ENCODE measurements at regions not wholly inside any gene's neighbourhood (a gene's known extent, or its start where the extent isn't known, plus 50 kb on each side); places are given as distances from the start of the nearest gene placed in this dataset.
"Not testable (repeated sequence)": the region's sequence is repeated elsewhere in the genome, so short reads cannot be mapped to it uniquely, and the experiment has no call there.

DNA sequence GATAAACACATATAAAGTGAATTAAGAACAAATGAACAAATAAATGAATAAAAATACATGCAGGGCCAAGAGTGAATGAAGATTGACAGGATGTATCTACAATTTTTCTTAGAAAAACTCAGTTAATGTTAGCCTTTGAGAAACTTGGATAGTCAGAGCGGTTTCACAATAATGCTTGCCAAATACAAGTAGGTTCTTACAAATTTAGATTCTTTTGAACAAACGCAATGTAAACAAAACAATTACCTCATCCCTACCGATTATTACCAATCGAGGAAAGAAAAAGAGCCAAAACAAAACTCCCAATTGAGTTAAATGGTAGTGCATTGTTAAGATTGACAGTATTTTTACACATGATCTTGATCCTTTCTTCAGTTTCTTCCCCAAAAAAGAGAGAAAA lies 176.9 kb upstream of the DEPDC1 start:
- DNase-seq (ENCODE audit: low spot score), result no peak

DNA sequence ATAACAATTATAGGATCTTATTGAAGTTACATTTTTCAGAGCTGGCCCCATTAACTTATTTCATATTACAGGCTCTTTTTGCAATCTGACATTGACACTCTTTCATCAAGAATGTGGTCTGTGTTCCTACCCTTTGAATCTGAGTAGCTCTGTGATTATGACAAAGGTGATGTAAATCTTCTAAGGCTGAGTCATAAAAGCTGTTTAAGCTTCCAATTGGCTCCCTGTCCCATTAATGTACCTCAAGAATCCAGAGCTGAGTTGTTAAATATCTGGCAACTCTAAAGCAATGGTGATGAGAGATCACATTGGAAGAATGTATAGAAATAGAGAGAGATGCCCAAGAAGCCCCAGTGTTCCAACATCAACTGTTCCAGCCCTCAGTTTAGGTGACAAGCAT lies 178.5 kb upstream of the DEPDC1 start:
- DNase-seq (ENCODE audit: low spot score), result no peak

DNA sequence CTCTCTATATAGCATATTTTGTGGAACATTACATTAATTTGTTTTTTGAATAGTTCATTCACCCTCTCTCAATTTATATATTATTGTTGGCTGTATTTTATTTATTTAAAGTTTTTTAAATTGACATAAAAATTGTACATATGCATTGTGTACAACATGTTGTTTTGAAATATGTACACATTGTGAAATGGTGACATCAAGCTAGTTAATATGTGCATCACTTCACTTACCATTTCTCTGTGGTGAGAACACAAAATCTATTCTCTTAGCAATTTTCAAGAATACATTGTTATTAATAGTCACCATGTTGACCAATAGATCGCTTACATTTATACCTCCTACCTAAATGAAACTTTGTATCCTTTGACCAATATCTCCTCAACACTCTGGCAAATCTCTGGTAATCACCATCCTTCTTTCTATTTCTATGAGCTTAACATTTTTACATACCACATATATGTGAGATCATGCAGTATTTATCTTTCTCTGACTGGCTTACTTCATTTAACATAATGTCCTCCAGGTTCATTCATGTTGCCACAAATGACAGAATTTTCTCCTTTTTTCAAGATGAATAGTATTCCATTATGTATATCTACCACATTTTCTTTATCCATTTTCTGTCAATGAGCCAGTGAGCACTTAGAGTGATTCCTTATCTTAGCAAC lies 180.9 kb upstream of the DEPDC1 start:
- DNase-seq (ENCODE audit: low spot score), result no peak

DNA sequence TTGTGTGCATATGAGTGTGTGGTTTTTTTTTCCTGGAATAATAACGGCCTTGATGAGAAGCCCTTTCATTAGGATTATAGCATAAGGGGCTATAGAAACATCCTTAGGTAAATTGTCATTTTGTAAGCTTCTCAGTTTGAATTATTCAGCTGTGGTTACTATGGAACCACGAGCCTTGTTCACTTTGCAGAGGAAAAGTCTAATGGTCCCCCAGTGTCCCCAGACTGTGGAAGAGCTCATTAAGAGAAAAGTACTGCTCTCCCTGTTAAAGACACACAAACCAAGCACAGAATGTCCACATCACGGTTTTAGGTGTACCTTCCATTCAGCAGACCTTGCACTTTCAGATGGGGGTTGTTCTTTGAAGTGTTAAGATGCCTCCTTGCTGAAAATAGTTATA lies 199.3 kb upstream of the DEPDC1 start:
- no peak for DNase-seq (ENCODE audit: low spot score)

DNA sequence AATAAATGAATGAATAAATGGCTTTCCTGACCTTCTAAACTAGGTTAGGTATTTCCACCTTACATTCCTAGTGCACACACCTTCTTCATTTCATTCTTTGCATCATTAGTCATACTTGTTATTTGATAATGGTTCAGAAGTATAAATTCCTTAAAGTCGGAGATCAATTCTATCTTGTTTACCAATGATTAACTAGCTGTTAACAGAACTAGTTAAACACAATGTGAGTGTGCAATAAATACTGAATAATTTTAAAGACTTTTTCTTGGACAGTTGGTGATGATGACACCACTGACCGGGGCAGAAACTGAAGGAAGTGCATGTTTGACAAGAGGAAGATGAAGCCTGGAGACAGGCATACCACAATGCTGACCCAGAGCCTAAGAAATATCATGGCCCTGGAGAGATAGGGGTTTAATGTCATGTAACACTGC lies 207.1 kb upstream of the DEPDC1 start:
- DNase-seq (ENCODE audit: low spot score), result peak; percentile 37

DNA sequence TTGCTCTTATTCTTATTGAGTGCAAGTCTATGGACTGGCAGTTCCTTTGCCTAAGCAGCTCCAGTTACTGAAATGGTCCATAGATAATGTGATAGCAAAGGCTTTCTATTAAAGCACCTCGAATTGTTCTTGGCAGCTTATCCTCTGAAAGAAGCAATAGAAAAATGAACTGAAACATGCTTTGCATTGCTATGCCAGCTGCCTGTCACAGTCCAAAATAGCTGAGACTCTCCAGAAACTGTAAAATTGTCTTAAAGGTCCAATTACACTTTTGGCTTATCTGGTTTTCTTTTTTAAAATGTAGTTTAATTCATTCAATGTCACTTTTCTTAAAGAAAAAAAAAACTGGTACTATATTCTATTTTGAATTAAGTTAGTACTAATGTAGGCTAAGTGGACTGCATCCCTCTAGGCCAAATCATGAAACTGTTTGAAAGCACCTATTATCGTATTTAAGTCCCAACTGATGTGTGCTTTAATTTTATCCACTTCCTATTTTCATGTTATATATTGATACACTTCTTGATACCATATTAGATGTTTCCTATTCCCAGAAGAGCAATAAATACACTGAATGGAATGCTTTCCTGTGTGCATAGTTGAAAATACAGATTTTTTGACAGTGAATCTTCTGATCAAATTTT lies 208.0 kb upstream of the DEPDC1 start:
- no peak for DNase-seq (ENCODE audit: low spot score)

DNA sequence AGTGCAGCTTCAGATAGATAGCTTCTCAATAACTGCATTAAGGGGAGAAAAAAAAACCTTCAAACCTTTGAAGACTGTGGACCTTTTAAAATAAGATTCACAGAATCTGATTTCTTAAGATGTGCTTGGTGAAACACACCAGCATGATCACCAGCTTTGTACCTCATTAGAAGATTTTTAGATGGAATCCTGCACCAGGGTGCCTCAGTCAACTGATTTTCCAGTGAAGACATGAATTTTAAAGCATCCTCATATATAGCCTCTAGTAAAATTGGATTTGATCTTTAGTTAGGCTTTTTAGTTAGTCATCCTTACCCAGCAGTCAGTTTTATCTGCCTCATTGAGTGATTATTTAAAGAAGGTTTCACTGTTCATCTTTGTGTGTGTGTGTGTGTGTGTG lies 208.6 kb upstream of the DEPDC1 start:
- no peak for DNase-seq (ENCODE audit: low spot score)

DNA sequence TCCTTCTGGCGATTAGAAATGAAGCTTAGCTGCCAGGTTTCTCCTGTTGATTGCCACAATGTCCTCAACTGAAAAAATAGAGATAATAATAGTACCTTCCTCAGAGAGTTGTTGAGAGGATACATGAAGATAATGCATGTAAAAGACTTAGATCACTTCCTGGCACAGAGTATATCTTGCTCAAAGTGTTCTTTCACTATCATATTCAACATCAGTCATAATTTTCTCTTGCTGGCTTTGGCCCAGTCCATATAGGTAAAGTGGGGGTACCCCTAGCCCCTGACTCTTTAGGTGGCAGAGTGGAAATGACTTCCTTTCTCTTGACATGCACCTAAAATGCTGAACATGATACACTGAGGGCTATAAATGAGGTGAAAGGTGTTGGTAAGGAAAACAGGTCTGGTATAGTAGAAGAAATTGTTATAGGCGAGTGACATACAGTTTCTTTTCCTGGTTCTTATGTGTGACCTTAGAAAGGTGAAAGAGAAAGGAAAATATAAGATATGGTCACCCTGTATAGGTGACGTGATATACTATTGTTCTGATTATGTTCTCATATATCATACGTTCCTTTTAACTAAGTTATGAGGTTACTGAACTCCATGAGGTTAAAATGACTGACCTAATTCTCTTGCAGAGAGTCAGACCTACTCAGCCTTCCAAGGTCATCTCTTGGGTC lies 209.9 kb upstream of the DEPDC1 start:
- no peak for DNase-seq (ENCODE audit: low spot score)

DNA sequence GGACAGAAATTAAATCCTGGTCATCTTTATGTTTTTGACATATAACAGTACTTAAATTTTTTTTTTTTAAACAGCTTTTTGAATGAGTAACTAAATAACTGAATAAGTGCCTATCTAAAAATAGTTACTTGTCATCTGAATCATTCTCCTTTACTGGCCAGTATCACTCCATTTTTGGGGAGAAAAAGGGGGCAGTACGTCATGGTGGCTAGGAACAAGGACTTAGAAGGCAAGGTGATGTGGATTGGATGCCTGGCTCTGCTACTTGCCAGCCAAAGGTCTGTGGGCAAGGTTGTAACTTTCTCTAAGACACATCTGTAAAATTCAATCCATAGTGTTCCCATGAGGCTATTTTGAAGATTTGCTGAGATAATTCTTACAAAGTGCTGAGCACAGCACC lies 220.4 kb upstream of the DEPDC1 start:
- DNase-seq (ENCODE audit: low spot score), result no peak

DNA sequence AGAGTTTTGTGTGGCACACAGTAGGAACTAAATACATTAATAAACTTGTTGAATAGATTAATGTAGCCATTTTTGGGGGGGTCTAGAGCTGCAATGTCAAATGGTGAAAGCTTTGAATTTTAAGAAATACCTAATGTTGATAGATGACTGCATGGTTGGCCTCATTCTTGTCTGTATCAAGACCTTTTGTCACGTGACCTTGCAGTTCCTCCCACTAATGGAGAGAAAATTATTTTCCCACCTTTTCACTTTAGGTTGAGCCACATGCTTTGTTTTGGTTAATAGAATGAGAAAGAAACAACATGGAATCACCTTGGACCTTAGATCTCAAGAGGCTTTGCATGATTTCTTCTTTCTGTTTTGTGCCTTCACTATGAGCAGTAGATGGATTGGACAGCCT lies 223.6 kb upstream of the DEPDC1 start:
- no peak for DNase-seq (ENCODE audit: low spot score)

DNA sequence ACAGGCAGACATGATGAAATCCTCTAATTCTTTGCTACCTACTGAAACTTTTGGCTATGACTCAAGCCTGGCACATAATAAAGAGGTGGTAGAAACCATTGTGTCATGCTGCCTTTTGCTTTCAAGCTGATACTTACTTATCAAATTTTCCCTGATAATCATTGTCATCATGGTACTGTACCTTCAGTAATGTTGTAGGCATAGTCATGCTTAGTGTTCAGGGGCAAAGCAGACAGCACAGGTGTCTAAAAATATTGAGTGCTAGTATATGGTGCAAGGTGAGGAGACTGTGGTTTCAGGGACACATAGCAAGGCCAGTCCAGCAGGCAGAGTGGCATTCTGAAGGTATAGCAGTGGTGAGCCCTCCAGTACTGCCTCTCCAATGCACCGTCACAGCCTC lies 226.9 kb upstream of the DEPDC1 start:
- no peak for DNase-seq (ENCODE audit: low spot score)

DNA sequence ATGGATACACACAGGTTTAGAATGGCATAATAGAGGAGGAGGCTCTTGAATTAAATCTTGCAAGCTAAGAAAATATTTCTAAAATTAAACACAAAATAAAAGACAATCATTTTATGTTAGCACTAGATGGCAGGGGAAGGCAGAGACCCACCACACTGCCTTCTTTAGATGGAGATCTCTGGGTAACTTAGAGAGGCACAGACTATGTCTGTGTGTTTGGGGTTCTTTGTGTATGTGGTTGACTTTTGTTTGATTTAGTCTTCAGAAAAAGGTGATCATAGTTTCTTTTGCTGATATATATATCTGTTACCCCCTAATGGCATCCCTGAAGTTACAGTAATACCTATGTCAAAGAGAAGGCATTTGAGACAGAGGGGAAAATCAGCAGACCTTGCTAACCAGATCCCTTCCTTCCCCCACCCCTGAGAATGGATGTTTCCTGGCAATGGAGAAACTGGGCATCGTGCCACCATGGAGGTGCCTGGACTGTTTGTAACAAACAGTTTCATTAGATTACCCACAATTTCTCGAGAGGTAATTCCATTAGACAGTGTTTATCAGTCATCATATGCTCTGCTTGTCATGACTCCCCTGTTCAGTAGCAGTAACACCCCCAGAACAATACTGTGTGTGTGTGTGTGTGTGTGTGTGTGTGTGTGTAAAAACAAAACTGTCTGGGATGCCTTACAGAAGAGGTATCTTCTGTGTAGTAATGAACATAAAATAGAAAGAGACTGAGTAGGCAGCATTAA lies 228.3 kb upstream of the DEPDC1 start:
- DNase-seq (ENCODE audit: low spot score), result no peak

DNA sequence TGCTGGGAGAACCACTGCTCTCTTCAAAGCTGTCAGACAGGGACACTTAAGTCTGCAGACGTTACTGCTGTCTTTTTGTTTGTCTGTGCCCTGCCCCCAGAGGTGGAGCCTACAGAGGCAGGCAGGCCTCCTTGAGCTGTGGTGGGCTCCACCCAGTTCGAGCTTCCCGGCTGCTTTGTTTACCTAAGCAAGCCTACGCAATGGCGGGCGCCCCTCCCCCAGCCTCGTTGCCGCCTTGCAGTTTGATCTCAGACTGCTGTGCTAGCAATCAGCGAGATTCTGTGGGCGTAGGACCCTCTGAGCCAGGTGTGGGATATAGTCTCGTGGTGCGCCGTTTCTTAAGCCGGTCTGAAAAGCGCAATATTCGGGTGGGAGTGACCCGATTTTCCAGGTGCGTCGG lies 242.6 kb upstream of the DEPDC1 start:
- not testable (repeated sequence) for DNase-seq (ENCODE audit: low spot score)

DNA sequence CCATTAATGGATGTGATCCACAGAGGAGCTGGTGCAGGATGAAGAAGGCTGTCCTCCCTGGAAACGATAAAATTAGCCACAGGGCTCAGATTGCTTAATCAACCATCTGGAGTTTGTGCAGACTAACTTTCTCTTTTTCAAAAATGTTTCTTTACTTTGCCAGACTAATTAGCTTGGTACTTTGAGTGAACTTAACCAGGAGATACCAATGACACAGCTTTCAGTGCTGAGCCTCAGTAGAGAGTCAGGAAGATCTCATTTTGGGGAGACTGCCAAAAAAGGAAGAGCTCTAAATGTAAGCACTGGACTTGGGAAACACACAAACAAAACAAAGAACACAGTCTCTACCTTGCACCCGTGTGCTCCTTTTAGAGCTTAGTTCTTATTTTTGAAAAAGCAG lies 248.1 kb upstream of the DEPDC1 start:
- DNase-seq (ENCODE audit: low spot score), result no peak

DNA sequence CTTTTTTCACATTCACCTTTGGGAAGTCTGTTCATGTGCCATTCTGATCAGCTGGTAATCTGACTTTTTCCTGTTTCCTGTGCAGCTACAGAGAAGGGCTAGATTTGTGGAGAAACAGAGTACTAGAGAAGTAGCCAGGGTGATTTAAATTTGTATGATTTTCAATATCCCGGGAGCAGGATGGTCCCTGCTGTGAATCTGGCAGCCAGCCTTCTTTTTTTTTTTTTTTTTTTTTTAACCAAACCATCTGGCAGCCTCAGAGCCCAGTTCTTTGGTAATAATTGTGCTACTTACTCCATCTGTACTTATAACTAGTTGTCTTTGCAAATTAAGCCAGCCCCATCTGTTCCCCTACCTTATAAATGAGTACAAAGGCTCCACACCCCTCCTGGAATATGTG lies 248.6 kb upstream of the DEPDC1 start:
- DNase-seq (ENCODE audit: low spot score), result no peak

DNA sequence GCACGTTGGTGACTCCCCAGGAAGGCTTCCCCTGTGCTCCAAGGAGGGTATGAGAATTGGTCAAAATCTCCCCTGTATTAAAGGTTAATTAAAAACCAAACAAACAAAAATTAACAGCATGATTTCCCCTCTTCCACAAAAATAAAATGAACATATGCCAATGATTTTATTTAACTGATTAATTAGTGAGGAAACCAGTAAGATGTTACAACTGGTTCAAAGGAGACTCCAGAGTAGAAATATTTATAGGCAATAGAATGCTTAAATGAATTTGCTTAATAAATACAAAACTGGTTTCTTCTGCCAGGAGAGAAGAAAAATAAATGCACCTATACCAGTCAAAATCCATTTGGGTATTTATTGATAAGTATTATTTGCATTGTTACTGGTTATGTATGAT lies 249.5 kb upstream of the DEPDC1 start:
- DNase-seq (ENCODE audit: low spot score), result no peak

DNA sequence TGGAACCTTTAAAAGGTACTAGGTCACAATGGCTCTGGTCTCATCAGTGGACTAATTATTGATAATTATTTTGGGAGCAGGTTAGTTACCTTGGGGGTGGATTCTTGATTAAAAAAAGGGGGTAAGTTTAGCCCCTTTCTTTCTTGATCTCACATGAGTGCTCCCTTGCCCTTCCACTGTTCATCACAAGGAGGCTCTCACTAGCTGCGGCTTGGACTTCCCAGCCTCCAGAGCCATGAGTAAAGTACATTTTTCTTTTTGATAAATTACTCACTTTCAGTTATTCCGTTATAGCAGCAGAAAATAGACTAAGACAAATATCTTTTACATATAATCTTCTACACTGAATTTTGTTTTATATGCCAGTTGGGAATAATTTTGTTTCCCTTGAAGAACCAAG lies 254.8 kb upstream of the DEPDC1 start:
- DNase-seq (ENCODE audit: low spot score), result no peak

DNA sequence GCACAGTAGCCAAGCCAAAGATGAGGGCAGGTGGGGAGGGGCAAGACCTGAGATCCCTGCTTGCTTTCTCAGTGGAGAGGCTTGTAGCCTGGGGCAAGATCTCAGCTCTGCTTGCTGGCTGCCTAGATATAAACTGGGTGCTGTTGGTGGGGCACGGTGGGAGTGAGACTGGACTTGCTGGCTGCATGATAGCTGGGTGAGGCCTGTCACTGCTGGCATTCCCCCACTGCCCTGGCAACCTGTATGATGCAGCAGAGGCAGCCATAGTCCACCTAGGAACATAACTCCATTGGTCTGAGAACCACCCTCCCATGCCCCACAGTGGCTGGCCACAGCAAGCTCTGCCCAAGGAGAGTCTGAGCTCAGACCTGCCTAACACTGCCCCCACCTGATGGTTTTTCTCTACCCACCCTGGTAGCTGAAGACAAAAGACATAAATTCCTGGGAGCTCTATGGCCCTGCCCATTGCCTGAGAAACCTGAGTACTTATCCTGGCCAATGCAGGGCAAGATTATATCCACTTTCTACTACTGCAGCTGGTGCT lies 261.9 kb upstream of the DEPDC1 start:
- DNase-seq (ENCODE audit: low spot score), result peak; percentile 4

DNA sequence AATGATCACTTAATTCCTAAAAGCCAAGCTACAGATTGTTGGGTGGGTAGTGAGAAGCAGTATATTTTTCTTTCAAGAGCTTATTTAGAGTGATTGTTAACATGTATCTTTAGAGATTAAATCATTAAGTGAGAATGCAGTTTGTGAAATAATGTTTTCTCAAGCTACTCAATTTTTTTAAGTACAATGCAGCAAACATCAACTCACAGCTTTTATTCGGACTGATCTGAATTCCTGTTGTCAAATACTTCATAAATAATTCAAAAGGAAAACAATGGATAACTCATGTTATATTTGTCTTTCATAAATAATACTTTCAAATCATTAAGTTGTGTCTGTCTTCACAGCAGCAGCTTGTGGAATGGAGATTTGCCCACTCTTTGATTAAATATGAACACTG lies 271.1 kb upstream of the DEPDC1 start:
- DNase-seq (ENCODE audit: low spot score), result no peak

DNA sequence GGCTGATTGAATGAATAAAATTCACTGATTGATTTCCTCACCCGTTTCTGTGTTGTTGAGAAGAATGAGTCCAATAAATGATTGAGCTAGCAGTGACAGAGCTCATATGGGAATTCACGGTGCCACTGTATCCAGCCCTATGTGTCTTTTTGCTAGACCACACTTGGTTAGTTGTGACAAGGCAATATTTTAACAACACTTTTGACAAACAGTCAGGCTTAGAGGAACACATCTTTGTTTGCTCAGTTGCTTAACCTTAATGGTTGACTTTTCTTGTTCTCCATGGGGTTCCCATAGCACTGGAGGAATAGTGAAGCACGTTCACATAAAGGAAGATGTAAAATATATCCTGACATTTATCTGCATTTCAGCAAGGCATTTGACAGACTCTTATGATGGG lies 273.9 kb upstream of the DEPDC1 start:
- DNase-seq (ENCODE audit: low spot score), result no peak

DNA sequence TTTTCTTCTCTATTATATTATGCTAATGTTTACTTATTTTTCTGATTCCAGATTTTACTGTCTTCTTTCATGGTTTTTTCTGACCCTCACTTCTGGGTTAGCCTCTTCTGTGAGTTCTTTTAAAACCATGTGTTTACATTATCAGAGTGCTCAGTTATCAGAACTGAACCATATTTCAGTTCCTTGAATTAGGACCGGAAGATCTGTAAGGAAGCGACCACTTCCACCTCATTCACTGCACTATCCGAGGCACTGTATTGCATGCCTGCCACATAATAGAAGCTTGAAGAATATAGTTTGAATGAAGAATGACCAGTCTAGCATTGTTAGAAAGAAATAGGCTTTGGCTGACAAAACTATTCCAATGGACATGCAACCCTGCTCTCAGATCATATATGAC lies 281.0 kb upstream of the DEPDC1 start:
- no peak for DNase-seq (ENCODE audit: low spot score)

DNA sequence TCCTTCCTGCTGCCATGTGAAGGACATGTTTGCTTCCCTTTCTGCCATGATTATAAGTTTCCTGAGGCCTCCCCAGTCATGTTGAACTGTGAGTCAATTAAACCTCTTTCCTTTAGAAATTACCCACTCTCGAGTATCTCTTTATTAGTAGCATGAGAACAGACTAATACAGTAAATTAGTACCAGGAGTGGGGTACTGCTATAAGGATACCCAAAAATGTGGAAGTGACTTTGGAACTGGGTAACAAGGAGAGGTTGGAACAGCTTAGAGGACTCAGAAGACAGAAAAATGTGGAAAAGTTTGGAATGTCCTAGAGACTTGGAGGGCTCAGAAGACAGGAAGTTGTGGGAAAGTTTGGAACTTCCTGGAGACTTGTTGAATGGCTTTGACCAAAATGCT lies 283.0 kb upstream of the DEPDC1 start:
- DNase-seq (ENCODE audit: low spot score), result not testable (repeated sequence)

Data from HT-29 (cell line).